HG03378 (cell line): ENCODE measurements at regions not wholly inside any gene's neighbourhood (a gene's known extent, or its start where the extent isn't known, plus 50 kb on each side); places are given as distances from the start of the nearest gene placed in this dataset.

Experiments used
- ATAC-seq: cut with Tn5 transposase; IDR thresholded peaks from one replicate; pipeline ENCODE4 v1.9.1; 2021; ENCODE audit warnings: mild to moderate bottlenecking, moderate library complexity; ENCODE audit not compliant: unreplicated experiment

- no peak for ATAC-seq
Measured at GRCh38 chr2:120620025-120620793, 115.5 kb upstream of the GLI2 start.

GRCh38 chr2:120622159-120622869, 113.4 kb upstream of the GLI2 start:
- no peak for ATAC-seq

GRCh38 chr2:120622886-120623753, 112.5 kb upstream of the GLI2 start:
- no peak for ATAC-seq

- ATAC-seq, result no peak
Measured at GRCh38 chr2:120624061-120624737, 111.5 kb upstream of the GLI2 start.

- no peak for ATAC-seq
Measured at GRCh38 chr2:120624738-120625446, 110.8 kb upstream of the GLI2 start.

GRCh38 chr2:120625865-120626560, 109.7 kb upstream of the GLI2 start:
- ATAC-seq, result no peak

- ATAC-seq, result no peak
Measured at GRCh38 chr2:120626566-120626965, 109.1 kb upstream of the GLI2 start.

- ATAC-seq, result no peak
Measured at GRCh38 chr2:120628248-120628647, 107.4 kb upstream of the GLI2 start.

- ATAC-seq, result no peak
Measured at GRCh38 chr2:120629241-120629895, 106.3 kb upstream of the GLI2 start.

- ATAC-seq, result no peak
Measured at GRCh38 chr2:120630031-120630701, 105.5 kb upstream of the GLI2 start.

- ATAC-seq, result no peak
Measured at GRCh38 chr2:120631236-120631635, 104.4 kb upstream of the GLI2 start.

GRCh38 chr2:120631724-120632123, 103.9 kb upstream of the GLI2 start:
- no peak for ATAC-seq

- ATAC-seq, result no peak
Measured at GRCh38 chr2:120632796-120633646, 102.6 kb upstream of the GLI2 start.

- ATAC-seq, result no peak
Measured at GRCh38 chr2:120634533-120634932, 101.1 kb upstream of the GLI2 start.

- ATAC-seq, result no peak
Measured at GRCh38 chr2:120635146-120635545, 100.5 kb upstream of the GLI2 start.

- ATAC-seq, result no peak
Measured at GRCh38 chr2:120637847-120638246, 97.8 kb upstream of the GLI2 start.

GRCh38 chr2:120638450-120638849, 97.2 kb upstream of the GLI2 start:
- ATAC-seq, result no peak

- ATAC-seq, result no peak
Measured at GRCh38 chr2:120641366-120641771, 94.3 kb upstream of the GLI2 start.
